NCI-H526 (cell line): ENCODE measurements at regions not wholly inside any gene's neighbourhood (a gene's known extent, or its start where the extent isn't known, plus 50 kb on each side); places are given as distances from the start of the nearest gene placed in this dataset.
A peak's percentile ranks its signal among the peaks of the same experiment; 100 is the strongest.

Experiments used
- DNase-seq, 2 experiments: peaks; one replicate each; lab custom pipeline; 2025; lab: John Stamatoyannopoulos, UW

DNA sequence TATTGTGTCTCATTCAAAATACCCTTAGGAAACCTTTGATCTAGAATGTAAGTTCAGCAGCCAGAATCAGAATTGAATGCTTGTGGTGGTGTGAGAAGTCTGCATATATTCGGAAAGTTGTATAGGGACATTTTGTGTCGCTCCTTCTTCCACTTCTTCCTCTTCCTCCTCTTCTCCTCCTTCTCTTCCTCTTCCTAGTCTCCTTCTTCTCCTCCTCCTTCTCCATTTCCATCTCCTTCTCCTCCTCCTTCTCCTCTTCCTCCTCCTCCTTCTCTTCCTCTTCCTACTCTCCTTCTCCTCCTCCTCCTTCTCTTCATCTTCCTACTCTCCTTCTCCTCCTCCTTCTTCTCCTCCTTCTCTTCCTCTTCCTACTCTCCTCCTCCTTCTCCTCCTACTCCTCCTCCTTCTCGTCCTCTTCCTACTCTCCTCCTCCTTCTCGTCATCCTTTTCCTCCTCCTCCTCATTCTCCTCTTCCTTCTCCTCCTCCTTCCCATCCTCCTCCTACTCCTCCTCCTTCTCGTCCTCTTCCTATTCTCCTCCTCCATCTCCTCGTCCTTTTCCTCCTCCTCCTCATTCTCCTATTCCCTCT is 749.3 kb upstream of the GOLIM4 start:
- no peak for DNase-seq

DNA sequence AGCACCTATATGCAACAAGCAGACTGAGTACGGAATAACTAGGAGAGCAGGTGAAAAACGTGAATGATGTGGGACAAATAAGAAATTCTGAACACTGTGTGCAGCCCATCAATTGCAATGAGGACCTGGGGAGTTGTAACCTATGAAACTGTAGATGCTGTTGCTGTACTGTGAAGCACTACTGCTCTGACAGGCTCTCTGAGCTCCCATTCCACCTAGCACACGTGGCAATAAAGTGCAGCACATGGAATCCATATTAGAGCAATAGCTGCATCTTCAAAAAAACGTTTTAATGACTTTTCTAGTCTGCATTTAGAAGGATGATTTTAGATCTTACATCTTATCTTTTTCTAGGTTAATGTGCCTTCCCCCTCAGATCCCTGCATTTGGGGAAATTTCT is 748.7 kb upstream of the GOLIM4 start:
- DNase-seq = no peak

DNA sequence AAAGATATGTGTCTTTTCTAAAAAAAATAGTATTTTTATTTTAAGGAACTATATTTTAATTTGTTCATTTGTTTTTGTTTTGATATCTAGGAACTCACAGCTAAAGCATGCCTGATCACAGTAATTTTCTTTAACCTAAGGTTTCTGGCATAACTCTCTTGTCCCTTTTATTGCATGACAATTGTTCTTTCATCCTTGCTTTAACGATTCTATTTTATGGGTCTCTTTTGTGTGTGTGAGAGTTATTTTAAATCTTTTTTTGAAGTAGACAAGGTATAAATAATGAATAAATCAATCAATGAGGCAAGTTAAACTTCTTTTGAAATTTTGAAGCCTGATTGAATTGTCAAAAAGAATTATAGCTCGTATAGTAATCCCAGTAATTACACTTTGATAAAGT is 747.8 kb upstream of the GOLIM4 start:
- DNase-seq = no peak

DNA sequence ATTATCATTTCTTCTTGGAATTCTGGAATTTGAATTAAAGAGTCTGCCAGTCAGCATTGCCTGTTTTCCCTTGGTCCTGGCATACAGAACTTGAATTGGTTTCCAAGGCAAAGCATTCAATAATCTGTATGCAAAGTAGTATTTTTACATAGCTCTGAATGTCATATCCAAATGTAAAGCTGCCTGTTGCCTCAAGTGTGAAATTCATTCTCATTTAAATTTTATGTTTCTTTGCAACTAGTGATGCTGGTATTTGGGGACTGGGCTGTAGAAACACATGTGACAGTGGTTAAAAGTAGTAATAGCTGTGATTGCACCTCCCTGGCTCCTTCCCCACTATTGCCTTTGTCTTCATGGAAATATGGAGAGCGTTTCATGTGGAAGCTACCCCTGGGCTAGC is 743.9 kb upstream of the GOLIM4 start:
- DNase-seq = peak; percentile 79 to 90

DNA sequence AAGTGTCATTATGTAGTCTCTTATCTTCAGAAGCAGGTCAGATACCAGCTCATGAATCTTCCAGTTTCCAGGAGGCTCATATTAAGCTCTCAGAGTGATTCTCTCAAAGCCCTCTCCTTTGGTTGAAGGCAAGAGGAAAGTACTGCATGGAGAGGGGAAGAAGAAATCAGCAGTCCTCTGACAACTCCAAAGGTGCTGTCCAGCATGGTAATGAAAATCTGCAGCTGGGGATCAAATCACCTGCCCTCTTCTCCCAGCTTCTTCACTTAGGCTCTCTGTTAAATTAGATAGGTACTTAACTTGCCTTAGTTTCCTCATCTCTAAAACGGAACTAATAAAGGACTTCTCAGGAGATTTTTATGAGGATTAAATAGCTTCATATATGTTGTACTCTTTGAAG is 738.8 kb upstream of the GOLIM4 start:
- no peak for DNase-seq

DNA sequence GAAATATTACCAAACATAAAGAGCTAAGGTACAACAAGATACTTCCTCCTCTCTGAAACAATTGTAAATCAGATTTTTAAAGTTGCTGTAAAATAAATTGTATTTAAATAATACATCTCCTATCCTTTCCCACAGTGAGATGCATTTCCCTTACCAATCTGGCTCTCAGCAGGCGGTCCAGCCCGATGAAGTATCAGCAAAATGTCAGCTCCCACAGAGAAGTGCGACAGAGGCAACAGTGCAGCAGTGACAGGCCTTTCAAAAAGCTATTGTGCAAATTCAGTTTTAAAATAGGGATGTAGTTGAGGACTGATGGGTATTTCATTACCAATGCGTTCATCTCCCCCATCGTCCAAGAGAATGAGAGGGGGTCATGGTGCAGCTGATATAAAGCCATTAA is 733.2 kb upstream of the GOLIM4 start:
- no peak for DNase-seq

DNA sequence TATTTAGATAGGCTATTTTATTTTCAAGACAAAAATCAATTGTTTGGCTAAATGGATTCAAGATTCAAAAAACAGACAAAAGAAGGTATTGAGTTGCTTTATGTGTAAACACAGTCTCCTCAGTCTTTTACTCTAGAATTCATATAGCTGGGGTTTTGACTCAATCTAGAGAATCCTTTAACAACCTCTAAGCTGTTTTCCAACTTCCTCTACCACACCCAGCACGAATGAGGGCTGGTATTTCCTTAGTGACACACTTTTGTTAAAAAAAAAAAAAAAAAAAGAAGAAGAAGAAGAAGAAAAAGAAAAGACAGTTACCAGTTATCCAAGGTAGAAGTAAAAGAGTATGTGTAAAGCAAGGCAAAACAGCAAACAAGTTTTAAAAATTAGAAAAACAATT is 732.8 kb upstream of the GOLIM4 start:
- no peak for DNase-seq

DNA sequence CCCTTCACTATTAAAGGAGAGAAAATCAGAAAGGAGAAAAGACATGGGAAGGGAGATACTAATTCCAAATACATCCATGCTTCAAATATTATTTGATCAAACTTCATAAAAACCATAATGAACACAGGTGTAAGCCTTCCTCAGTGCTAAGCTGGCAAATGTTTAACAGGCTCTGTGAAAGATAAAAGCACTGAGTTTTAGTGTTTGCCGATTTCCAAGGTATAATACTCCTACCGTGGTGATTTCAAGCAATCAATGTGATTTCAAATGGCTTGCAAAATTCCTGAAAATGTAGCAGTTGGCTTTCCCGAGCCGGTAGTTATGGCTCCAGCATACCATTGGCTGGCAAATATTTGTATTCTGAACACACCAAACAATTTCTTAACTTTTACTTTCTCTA is 732.3 kb upstream of the GOLIM4 start:
- DNase-seq = no peak

DNA sequence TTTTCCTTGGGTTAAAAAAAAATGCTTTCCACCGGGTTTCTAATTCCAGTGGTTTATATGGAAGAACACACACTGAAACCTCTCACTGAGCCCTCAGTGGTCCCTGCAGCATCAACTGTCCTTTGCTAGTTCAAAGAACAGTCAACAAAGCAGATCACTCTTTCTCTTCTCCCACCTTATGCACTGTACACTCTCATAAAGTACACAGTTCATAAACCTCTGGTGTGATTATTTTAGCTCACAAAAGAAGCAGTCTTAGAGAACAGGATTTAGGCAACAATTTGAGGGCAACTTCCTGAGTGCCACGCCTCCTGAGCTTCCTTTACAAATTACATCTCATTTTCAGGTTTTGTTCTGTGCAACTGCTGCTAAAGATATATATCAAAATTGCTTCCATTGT is 728.4 kb upstream of the GOLIM4 start:
- DNase-seq = no peak

DNA sequence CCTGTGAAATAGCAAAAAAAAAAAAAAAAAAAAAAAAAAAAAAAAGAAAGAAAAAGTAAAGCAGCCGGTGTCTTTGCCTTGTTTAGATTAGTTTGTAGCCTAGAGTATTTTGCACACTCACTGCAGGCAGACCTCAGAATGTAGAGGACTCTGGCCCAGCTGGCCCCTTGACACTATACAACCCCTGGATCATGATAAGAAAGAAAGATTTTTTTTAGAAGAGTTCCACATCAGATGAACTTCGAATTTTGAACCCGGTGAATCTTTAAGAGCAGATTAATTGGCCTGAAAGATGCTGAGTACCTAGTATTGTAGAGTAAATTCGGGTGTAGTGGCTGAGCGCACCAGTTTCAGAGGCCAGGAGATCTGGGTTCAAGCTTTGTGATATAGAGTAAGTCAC is 727.7 kb upstream of the GOLIM4 start:
- no peak for DNase-seq

DNA sequence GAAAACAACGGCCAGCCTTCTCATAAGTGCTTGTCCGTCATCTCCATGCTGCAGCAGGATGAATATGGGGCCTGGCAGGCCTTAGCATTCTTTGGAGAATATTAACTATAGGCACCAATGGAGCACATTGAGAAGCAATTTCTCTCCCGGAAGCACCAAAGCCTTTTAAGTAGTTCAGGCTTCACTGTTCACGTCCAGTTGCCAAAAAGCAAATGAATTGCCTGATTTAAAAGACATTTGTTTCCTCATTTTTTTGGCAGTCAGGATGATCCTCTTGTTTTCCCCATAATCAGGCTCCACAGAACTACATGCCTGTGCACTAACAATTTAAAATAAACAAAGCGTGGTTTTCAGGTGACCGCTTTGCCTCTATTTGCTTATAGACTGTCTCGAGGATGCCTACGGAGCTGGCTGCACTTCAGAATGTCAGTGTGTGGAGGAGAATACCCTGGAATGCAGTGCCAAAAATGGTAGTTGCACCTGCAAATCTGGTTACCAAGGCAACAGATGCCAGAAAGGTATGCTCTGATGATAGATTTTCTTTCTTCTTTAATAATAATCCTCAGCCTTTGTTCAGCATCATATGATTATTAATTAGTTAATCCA is 725.2 kb upstream of the GOLIM4 start:
- DNase-seq = peak in 1 of 2 experiments; percentile 28

DNA sequence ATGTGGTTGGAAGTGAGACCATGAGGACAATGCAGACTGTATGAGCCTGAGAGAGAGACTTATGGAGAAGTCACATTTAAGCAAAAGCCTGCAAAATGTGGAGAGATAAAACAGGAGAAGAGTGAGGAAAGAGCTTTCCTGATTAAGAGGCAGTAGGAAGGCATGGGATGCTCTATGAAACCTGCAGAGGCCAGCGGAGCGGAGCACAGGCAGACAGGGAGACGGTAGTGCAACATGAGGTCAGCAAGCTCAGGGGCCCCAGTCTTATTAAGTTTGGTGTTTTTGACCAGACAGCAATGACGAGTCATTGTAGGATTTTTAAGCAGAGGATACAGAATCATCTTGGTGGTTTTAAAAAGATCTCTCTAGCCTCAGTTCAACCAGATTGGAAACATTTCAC is 721.5 kb upstream of the GOLIM4 start:
- DNase-seq = no peak

DNA sequence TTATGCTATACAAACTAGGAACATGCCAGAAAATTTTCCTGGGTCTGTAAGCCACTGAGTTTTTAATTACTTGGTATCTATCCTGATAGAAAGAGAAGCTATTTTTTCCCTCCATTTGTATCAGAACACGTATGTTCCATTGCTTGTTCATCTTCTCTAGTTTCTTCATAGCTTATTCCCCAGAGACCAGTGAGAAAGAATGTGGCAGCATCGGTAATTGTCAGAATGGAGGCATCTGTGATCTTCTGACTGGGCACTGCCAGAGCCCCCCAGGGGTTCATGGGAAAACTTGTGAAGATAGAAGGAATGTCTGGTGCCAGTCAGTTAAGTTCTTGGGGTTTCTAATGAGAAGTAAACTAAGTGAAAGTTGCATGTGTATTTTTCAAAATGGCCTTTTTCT is 720.2 kb upstream of the GOLIM4 start:
- DNase-seq = peak in 1 of 2 experiments; percentile 12

DNA sequence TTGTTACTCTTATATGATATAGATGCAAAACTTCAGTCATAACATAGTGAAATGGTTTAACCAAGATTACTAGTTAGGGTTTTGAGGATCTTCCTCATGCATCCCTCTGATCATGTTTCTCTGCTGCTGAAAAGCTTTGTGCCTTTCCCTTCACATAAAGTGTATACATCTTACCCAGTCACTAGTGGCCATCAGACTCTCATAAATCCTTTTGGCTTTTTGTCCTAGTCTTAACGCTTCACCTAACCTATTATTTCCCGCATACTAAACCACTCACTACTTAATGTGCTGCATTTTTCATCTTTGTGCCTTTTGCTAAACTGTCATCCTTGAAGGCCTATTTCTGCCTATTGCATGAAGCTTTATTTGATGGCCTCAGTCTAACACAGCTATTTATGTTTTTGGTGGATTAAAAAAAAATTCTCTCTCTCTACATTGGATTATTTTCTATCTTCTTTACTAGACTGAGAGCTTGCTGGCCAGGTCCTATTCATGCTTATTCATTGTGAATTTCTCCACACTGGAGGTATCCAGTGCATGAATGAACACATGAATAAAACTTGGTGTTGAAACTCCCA is 717.6 kb upstream of the GOLIM4 start:
- DNase-seq = no peak

DNA sequence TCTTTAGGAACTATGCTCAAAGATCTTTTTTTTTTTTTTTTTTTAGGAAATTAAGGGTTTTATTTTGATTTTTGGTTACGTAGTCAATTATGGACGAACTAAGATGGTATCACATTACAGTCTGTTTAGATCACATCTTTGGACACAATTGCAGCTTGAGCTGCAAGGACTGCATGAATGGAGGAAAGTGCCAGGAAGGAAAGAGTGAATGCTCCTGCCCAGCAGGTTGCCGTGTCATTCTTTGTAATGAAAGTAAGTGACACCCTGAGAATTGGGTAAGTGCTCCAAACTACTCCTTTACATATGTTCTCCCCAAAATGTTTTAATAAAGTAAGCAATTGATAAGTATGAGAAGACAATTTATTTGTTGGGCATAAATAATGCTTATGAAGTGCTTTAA is 716.5 kb upstream of the GOLIM4 start:
- no peak for DNase-seq

DNA sequence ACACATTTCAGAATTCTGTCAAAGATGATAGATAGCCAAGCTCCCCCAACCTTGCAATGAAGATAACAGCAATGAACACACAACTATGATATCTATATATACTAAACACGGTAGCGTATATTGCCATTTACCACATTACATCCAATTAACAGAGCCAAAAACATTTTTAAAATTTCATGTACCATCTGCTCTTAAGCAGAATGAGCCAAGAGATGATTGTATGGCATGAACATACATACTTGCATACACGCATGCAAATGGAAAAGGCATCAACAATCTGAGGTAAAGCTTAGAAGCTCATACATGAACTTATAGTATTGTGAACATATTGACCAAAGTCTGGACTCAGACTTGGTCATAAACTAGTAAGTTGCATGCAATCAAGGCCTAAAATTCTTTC is 712.9 kb upstream of the GOLIM4 start:
- no peak for DNase-seq

DNA sequence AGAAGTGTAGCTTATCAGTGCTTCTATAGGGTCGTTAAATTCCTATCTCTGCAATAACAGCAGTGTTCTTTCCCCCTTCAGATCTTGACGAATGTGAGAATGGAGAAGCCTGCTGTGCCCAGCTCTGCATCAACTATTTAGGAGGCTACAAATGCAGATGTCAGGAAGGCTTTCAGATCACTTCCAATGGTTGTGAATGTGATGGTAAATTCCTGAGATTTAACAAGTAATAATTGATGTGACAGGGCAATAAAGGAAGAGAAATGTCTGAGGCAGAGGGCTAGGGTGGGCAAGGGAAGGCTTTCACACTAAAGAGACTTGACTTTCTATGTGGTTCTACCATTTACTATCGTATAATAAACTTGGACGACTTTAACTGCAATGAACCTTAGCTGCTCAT is 711.7 kb upstream of the GOLIM4 start:
- DNase-seq = no peak

DNA sequence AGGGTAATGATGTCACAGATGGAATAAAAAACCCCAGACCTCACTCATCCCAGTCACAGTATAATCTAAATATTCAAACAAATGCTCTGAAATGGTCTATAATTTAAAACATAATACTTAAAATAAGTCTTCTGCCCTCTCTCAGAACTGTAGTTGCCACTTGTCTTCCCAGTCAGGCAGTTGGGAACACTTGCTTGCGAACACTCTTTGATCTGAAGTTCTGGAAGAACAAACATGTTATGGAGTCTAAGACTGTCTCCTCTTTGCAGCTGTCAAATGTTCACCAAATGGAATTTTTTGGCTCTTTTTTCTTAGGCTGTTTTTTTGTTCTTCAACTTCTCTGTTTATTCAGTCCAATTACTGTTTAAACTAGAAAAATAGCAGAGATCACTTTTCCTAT is 711.1 kb upstream of the GOLIM4 start:
- no peak for DNase-seq

DNA sequence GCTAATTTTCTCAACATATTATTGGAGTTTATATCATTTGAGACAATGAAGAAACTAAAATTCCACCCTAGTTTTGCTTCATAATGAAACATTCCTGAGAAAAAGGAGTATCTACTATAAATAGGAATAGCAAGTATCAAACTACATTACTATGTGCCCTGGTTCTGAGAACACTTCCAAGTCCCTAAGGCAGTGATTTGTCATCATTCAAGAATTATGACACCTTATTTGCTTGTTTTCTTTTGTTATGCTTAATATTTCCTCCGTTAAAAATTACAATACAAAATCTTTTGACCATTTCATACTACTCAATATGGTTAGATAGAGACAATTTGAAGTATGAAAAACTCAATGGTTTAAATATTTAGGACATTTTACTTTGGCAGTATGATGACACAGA is 707.8 kb upstream of the GOLIM4 start:
- DNase-seq = no peak

DNA sequence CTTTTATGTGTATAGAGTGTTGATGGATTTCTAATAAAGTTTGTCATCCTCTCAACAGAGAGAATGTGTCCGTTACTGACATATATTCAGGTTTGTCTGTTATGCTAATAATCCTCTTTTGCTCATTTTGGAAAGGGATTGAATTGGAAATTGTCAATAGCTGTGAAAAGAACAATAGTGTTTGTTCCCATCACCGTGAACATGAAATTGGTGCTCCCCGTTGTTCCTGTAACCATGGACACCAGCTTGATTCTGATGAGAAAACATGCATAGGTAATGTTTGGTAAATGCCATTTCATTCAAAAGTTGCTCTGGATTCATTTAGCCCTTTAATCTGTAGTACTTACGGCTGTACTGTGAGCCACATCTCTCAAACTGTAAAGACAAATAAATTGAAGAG is 707.0 kb upstream of the GOLIM4 start:
- no peak for DNase-seq

DNA sequence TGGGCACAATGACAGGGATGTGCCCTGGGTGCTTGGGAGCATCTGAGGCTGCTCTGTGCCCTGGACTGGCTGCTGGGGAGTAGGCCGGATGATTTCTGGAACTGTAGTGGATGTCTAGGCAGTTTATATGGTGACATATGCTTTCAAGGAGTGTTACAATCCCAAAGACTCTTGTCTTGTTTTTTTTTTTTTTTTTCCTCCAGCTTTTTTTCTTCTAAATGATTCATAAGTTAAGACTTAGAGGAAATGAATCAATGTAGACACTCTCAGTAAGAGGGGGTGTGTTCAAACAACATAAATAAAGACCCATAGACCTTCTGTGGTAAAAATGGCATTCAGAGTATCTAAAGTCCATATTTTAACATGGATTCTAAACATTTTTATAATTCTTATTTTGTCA is 706.1 kb upstream of the GOLIM4 start:
- DNase-seq = no peak

DNA sequence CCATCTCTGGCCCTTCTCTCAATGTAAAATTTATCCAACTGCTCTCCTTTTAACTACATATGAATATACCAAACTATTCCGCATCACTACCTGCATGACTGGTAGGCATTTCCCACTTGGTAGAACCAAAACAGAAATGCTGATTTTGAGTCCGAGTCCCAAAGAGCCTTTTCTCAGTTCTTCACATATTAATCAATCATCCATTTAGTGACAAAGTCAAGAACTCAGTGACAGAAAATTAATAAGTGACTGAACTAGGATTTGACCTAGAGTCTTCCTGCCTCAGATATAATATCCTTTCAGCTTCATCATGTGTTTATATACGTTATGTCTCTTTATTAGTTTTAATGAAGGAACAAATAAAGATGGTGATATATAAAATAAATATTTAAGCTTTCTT is 700.6 kb upstream of the GOLIM4 start:
- no peak for DNase-seq

DNA sequence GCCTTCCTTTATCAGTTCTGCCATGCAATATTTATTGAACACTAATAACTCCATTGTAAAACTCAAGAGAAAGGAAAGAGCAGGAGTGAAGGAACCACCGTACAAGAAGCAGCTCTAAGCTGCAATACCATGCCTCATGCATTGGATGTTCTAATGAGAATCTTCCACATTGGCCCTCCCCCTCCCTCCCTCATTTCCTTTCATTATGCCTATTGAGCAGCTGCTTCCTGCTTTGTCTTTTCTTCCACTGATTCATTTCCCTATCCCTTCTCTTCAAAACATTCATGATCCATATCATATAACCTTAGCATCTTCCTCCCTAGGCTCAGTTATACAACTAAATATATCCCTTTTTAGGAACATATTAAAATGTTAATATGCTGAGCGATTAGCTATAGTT is 698.7 kb upstream of the GOLIM4 start:
- DNase-seq = no peak

DNA sequence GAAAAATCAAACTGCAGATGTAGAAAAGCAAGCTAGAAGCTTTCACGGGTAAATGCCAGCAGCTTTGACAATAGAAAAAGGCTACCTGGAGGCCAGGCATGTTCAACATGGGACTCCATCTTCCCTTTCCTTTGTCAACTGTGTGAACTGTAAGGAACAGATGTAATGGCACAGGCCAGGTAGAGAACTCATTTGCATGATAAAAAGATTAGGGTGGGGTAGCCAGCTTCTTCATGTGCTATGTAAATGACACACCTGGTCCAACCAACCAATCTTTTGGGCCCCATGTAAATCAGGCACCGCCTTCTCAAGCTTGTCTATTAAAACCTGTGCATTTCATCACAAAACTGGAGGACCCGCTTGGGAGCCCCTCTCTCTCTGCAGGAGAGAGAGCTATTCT is 686.5 kb upstream of the GOLIM4 start:
- DNase-seq = peak; percentile 40 to 55
